Trophoblast cell (in vitro differentiated cells and primary cell): ENCODE measurements at regions not wholly inside any gene's neighbourhood (a gene's known extent, or its start where the extent isn't known, plus 50 kb on each side); places are given as distances from the start of the nearest gene placed in this dataset.

Experiments used
- DNase-seq, 2 donors: peaks; one replicate each; pipeline ENCODE4 v3.0.0-alpha.2; 2016
- H2AFZ ChIP-seq: 2 replicates; pipeline ENCODE4 v1.6.1; 2013; ENCODE audit warnings: low read length, moderate library complexity, mild to moderate bottlenecking; ENCODE audit not compliant: insufficient read depth, poor library complexity
- H2AK5ac ChIP-seq: 2 replicates; pipeline ENCODE4 v1.6.1; 2013; ENCODE audit warnings: mild to moderate bottlenecking, low read length
- H2BK120ac ChIP-seq: 2 replicates; pipeline ENCODE4 v1.6.1; 2013; ENCODE audit warnings: low read length, mild to moderate bottlenecking, moderate library complexity; ENCODE audit not compliant: insufficient read depth, poor library complexity
- H2BK12ac ChIP-seq: 2 replicates; pipeline ENCODE4 v1.6.1; 2013; ENCODE audit warnings: mild to moderate bottlenecking, low read length, moderate library complexity
- H2BK5ac ChIP-seq: 2 replicates; pipeline ENCODE4 v1.6.1; 2013; ENCODE audit warnings: low read length, low read depth, moderate library complexity, mild to moderate bottlenecking; ENCODE audit not compliant: poor library complexity
- H3K14ac ChIP-seq: 2 replicates; pipeline ENCODE4 v1.6.1; 2013; ENCODE audit warnings: mild to moderate bottlenecking, low read length
- H3K18ac ChIP-seq: 2 replicates; pipeline ENCODE4 v1.6.1; 2013; ENCODE audit warnings: mild to moderate bottlenecking, low read length
- H3K23ac ChIP-seq: 2 replicates; pipeline ENCODE4 v1.6.1; 2013; ENCODE audit warnings: low read length
- H3K27ac ChIP-seq: 2 replicates; pipeline ENCODE4 v1.5.1; 2013; ENCODE audit warnings: low read depth, mild to moderate bottlenecking, inconsistent platforms, low read length, moderate library complexity
- H3K27me3 ChIP-seq: 2 replicates; pipeline ENCODE4 v1.6.1; 2013; ENCODE audit warnings: inconsistent platforms, mild to moderate bottlenecking, low read length, moderate library complexity; ENCODE audit not compliant: insufficient read depth
- H3K36me3 ChIP-seq, 2 experiments: 1 replicate in 1 of 2; 2 replicates in 1 of 2; pipeline ENCODE4 v1.6.1; 2013; ENCODE audit warnings: low read length in 2 of 2, mild to moderate bottlenecking in 2 of 2, moderate library complexity in 1 of 2; ENCODE audit not compliant: insufficient read depth in 2 of 2, control insufficient read depth in 1 of 2
- H3K4ac ChIP-seq: 2 replicates; pipeline ENCODE4 v1.6.1; 2013; ENCODE audit warnings: low read depth, mild to moderate bottlenecking, low read length, moderate library complexity
- H3K4me1 ChIP-seq, 2 experiments: 1 replicate in 1 of 2; 2 replicates in 1 of 2; pipeline ENCODE4 v1.6.1; 2013; ENCODE audit warnings: low read length in 2 of 2, mild to moderate bottlenecking in 2 of 2, moderate library complexity in 1 of 2; ENCODE audit not compliant: insufficient read depth in 2 of 2, control insufficient read depth in 1 of 2
- H3K4me2 ChIP-seq: 2 replicates; pipeline ENCODE4 v1.6.1; 2013; ENCODE audit warnings: inconsistent platforms, mild to moderate bottlenecking, low read length, moderate library complexity
- H3K4me3 ChIP-seq: 2 replicates; pipeline ENCODE4 v1.5.1; 2013; ENCODE audit warnings: mild to moderate bottlenecking, low read depth, low read length, inconsistent platforms
- H3K79me1 ChIP-seq: one replicate; pipeline ENCODE4 v1.6.1; 2013; ENCODE audit warnings: low read length
- H3K79me2 ChIP-seq: 2 replicates; pipeline ENCODE4 v1.6.1; 2013; ENCODE audit warnings: low read length, mild to moderate bottlenecking; ENCODE audit not compliant: control insufficient read depth, insufficient read depth, poor library complexity
- H3K9ac ChIP-seq: 2 replicates; pipeline ENCODE4 v1.6.1; 2013; ENCODE audit warnings: mild to moderate bottlenecking, low read length
- H3K9me3 ChIP-seq: 2 replicates; pipeline ENCODE4 v1.6.1; 2013; ENCODE audit warnings: low read depth, mild to moderate bottlenecking, control low read depth, inconsistent platforms, low read length; ENCODE audit not compliant: insufficient read depth
- H4K12ac ChIP-seq: 2 replicates; pipeline ENCODE4 v1.6.1; 2013; ENCODE audit warnings: low read depth, mild to moderate bottlenecking, low read length, moderate library complexity
- H4K8ac ChIP-seq: 2 replicates; pipeline ENCODE4 v1.6.1; 2013; ENCODE audit warnings: low read depth, mild to moderate bottlenecking, low read length, moderate library complexity
- H4K91ac ChIP-seq: one replicate; pipeline ENCODE4 v1.6.1; 2013; ENCODE audit warnings: low read depth, mild to moderate bottlenecking, low read length, moderate library complexity
- WGBS: extraction: QIAGEN DNeasy Blood & Tissue Kit; methylation state at CpG from one replicate; pipeline ENCODE4 v1.1.7; 2013; ENCODE audit warnings: missing lambda C conversion rate; ENCODE audit not compliant: insufficient read length, insufficient coverage; ENCODE audit errors: extremely low coverage; 5-methylcytosine and 5-hydroxymethylcytosine counted together

- Histone ChIP-seq H2BK5ac (no peak overlapping the region), H2BK12ac (no peak overlapping the region), H3K4ac (no peak overlapping the region), H3K4me3 (no peak overlapping the region), H2BK120ac (no peak overlapping the region), H4K8ac (no peak overlapping the region), H3K79me2 (peaks cover 2% of the 10 kb centered on the region), H3K79me1 (no peaks in the 10 kb centered on the region), H2AK5ac (no peak overlapping the region), H3K4me2 (no peak overlapping the region), H2AFZ (no peak overlapping the region), H3K9me3 (no peaks in the 10 kb centered on the region), H3K4me1 (peaks cover 0 to 4% of the 10 kb centered on the region in 2 experiments), H3K18ac (no peak overlapping the region), H3K36me3 (no peaks in the 10 kb centered on the region), H3K14ac (no peak overlapping the region), H4K12ac (no peak overlapping the region), H3K27ac (no peak overlapping the region), H3K23ac (no peak overlapping the region), H3K9ac (no peak overlapping the region), H4K91ac (no peak overlapping the region), H3K27me3 (no peaks in the 10 kb centered on the region)
- no CpG with 5 or more reads among the region's 5 CpGs for WGBS
- peak; percentile 17 to 85 for DNase-seq
Observed at GRCh38 chr2:147560810-147561535, 283.9 kb upstream of the ACVR2A start.

- Histone ChIP-seq H4K12ac (no peak overlapping the region), H3K9me3 (no peaks in the 10 kb centered on the region), H3K79me2 (peaks cover 3% of the 10 kb centered on the region), H2BK5ac (no peak overlapping the region), H2BK12ac (no peak overlapping the region), H3K18ac (no peak overlapping the region), H2AK5ac (no peak overlapping the region), H3K4me2 (no peak overlapping the region), H3K27me3 (no peaks in the 10 kb centered on the region), H3K36me3 (no peaks in the 10 kb centered on the region), H4K8ac (no peak overlapping the region), H3K14ac (no peak overlapping the region), H3K27ac (no peak overlapping the region), H3K79me1 (peaks cover 3% of the 10 kb centered on the region), H4K91ac (no peak overlapping the region), H2AFZ (no peak overlapping the region), H3K4ac (no peak overlapping the region), H2BK120ac (no peak overlapping the region), H3K4me3 (no peak overlapping the region), H3K4me1 (peaks cover 4% of the 10 kb centered on the region in 2 experiments), H3K9ac (no peak overlapping the region), H3K23ac (no peak overlapping the region)
- DNase-seq, result no peak
- WGBS, result no CpG with 5 or more reads among the region's 4 CpGs
Observed at GRCh38 chr2:147559070-147559725, 285.6 kb upstream of the ACVR2A start.

GRCh38 chr2:147558620-147559019, 286.2 kb upstream of the ACVR2A start:
- no peak overlapping the region for H3K18ac ChIP-seq
- H3K4me2 ChIP-seq, result no peak overlapping the region
- no peak overlapping the region for H4K91ac ChIP-seq
- H3K27me3 ChIP-seq, result no peaks in the 10 kb centered on the region
- H3K4me3 ChIP-seq, result no peak overlapping the region
- H2BK120ac ChIP-seq, result no peak overlapping the region
- no peak overlapping the region for H2AK5ac ChIP-seq
- no peak overlapping the region for H3K27ac ChIP-seq
- no peak overlapping the region for H4K12ac ChIP-seq
- no peaks in the 10 kb centered on the region for H3K9me3 ChIP-seq
- H3K79me1 ChIP-seq, result peaks cover 3% of the 10 kb centered on the region
- DNase-seq, result no peak
- peaks cover 4 to 8% of the 10 kb centered on the region in 2 experiments for H3K4me1 ChIP-seq
- H2BK12ac ChIP-seq, result no peak overlapping the region
- H3K9ac ChIP-seq, result no peak overlapping the region
- H3K14ac ChIP-seq, result no peak overlapping the region
- no peak overlapping the region for H2AFZ ChIP-seq
- no CpG with 5 or more reads among the region's 3 CpGs for WGBS
- H3K36me3 ChIP-seq, result no peaks in the 10 kb centered on the region
- H4K8ac ChIP-seq, result no peak overlapping the region
- peaks cover 3% of the 10 kb centered on the region for H3K79me2 ChIP-seq
- no peak overlapping the region for H3K4ac ChIP-seq
- no peak overlapping the region for H2BK5ac ChIP-seq
- no peak overlapping the region for H3K23ac ChIP-seq

- DNase-seq, result no peak
- Histone ChIP-seq H4K91ac (peak overlapping the region; percentile 98), H3K23ac (no peak overlapping the region), H2AFZ (peak overlapping the region; percentile 94), H3K4me2 (no peak overlapping the region), H3K9ac (no peak overlapping the region), H3K9me3 (no peaks in the 10 kb centered on the region), H3K36me3 (no peaks in the 10 kb centered on the region), H3K79me1 (peaks cover 3% of the 10 kb centered on the region), H3K27me3 (no peaks in the 10 kb centered on the region), H3K4me3 (no peak overlapping the region), H4K8ac (peak overlapping the region; percentile 68), H2BK12ac (peak overlapping the region; percentile 100), H3K14ac (peak overlapping the region; percentile 91), H4K12ac (no peak overlapping the region), H3K79me2 (peaks cover 3% of the 10 kb centered on the region), H3K4ac (peak overlapping the region; percentile 95), H3K18ac (peak overlapping the region; percentile 98), H3K27ac (no peak overlapping the region), H2AK5ac (peak overlapping the region; percentile 100), H2BK120ac (peak overlapping the region; percentile 98), H3K4me1 (peaks cover 4 to 8% of the 10 kb centered on the region in 2 experiments), H2BK5ac (peak overlapping the region; percentile 80)
- WGBS, result 100% methylated on average over 1 of the region's 5 CpGs
Observed at GRCh38 chr2:147554521-147555107, 290.2 kb upstream of the ACVR2A start.
